IMR-90 (cell line): ENCODE measurements at regions not wholly inside any gene's neighbourhood (a gene's known extent, or its start where the extent isn't known, plus 50 kb on each side); places are given as distances from the start of the nearest gene placed in this dataset.

Experiments
- ATAC-seq: fragments of 200-7000 bp; cut with Tn5 transposase; 2 replicates; pipeline ENCODE4 v1.9.1; 2020; ENCODE audit warnings: low read depth, mild to moderate bottlenecking, moderate library complexity
- BruUV-seq: library from RNA; stranded (reverse); fragments of 400-500 nt; replicated peaks from 2 replicates; lab custom pipeline; 2021; lab: Mats Ljungman, UMichigan
- CTCF ChIA-PET: fragments of 300-600 bp; formaldehyde crosslinking; extraction: SDS; loops from one replicate; lab custom pipeline; 2021; ENCODE audit warnings: antibody characterized with exemption; lab: Yijun Ruan, JAX
- POLR2A ChIA-PET: fragments of 300-600 bp; sonication (Branson Sonifier 250); formaldehyde crosslinking; loops from one replicate; lab custom pipeline; 2022; ENCODE audit warnings: antibody characterized with exemption; ENCODE audit not compliant: unreplicated experiment; lab: Charles Lee
- DNase-seq: peaks from one replicate; pipeline ENCODE4 v3.0.0; 2013
- H2AFZ ChIP-seq: replicated peaks from 2 replicates; pipeline ENCODE3; 2013; ENCODE audit warnings: low read length, mild to moderate bottlenecking; ENCODE audit not compliant: poor library complexity
- H2AK5ac ChIP-seq: 2 replicates; pipeline ENCODE4 v1.6.1; 2013; ENCODE audit warnings: low read depth, low read length, inconsistent platforms
- H2AK9ac ChIP-seq: replicated peaks from 2 replicates; pipeline ENCODE3; 2013; ENCODE audit warnings: mild to moderate bottlenecking, low read depth, low read length, moderate library complexity; ENCODE audit not compliant: poor library complexity
- H2BK120ac ChIP-seq: 2 replicates; pipeline ENCODE4 v1.6.1; 2013; ENCODE audit warnings: low read depth, low read length, inconsistent platforms
- H2BK15ac ChIP-seq: 3 replicates; pipeline ENCODE4 v1.6.1; 2013; ENCODE audit warnings: low read depth, low read length, inconsistent platforms
- H2BK20ac ChIP-seq: 2 replicates; pipeline ENCODE4 v1.6.1; 2013; ENCODE audit warnings: low read depth, mild to moderate bottlenecking, inconsistent platforms, low read length, moderate library complexity
- H2BK5ac ChIP-seq: 2 replicates; pipeline ENCODE4 v1.6.1; 2013; ENCODE audit warnings: mild to moderate bottlenecking, low read depth, low read length, inconsistent platforms; ENCODE audit not compliant: poor library complexity, severe bottlenecking
- H3K14ac ChIP-seq: replicated peaks from 2 replicates; pipeline ENCODE4 v1.6.1; 2013; ENCODE audit warnings: low read depth, low read length, inconsistent platforms
- H3K18ac ChIP-seq: 2 replicates; pipeline ENCODE4 v1.6.1; 2013; ENCODE audit warnings: low read depth, low read length, control low read depth
- H3K23ac ChIP-seq: 2 replicates; pipeline ENCODE4 v1.6.1; 2013; ENCODE audit warnings: low read depth, low read length, inconsistent platforms
- H3K27ac ChIP-seq: 2 replicates; pipeline ENCODE4 v1.5.1; 2013; ENCODE audit warnings: mild to moderate bottlenecking, control low read depth, low read length; ENCODE audit not compliant: insufficient read depth
- H3K27me3 ChIP-seq: 2 replicates; pipeline ENCODE4 v1.6.1; 2013; ENCODE audit warnings: low read length; ENCODE audit not compliant: control insufficient read depth, insufficient read depth
- H3K36me3 ChIP-seq: 2 replicates; pipeline ENCODE4 v1.6.1; 2013; ENCODE audit warnings: low read length, mixed read lengths; ENCODE audit not compliant: control insufficient read depth, insufficient read depth
- H3K4ac ChIP-seq: 2 replicates; pipeline ENCODE4 v1.6.1; 2013; ENCODE audit warnings: low read depth, low read length, inconsistent platforms
- H3K4me1 ChIP-seq: 2 replicates; pipeline ENCODE4 v1.6.1; 2013; ENCODE audit warnings: low read length, mixed read lengths; ENCODE audit not compliant: control insufficient read depth, insufficient read depth
- H3K4me2 ChIP-seq: 2 replicates; pipeline ENCODE4 v1.6.1; 2013; ENCODE audit warnings: low read depth, mild to moderate bottlenecking, control low read depth, low read length, moderate library complexity
- H3K4me3 ChIP-seq: 2 replicates; pipeline ENCODE4 v1.5.1; 2013; ENCODE audit warnings: low read depth, mild to moderate bottlenecking, control low read depth, low read length, moderate library complexity; ENCODE audit not compliant: insufficient read depth
- H3K56ac ChIP-seq: 2 replicates; pipeline ENCODE4 v1.6.1; 2013; ENCODE audit warnings: low read length, inconsistent platforms; ENCODE audit not compliant: insufficient read depth; ENCODE audit errors: extremely low read depth
- H3K79me1 ChIP-seq, 2 experiments: 2 replicates each; pipeline ENCODE4 v1.6.1; 2013; ENCODE audit warnings: low read length in 2 of 2, inconsistent platforms in 1 of 2, low read depth in 1 of 2
- H3K9ac ChIP-seq: 2 replicates; pipeline ENCODE4 v1.6.1; 2013; ENCODE audit warnings: low read depth, low read length, control low read depth
- H3K9me1 ChIP-seq: 2 replicates; pipeline ENCODE4 v1.6.1; 2013; ENCODE audit warnings: low read length, inconsistent platforms; ENCODE audit not compliant: insufficient read depth
- H3K9me3 ChIP-seq: 2 replicates; pipeline ENCODE4 v1.6.1; 2013; ENCODE audit warnings: low read length; ENCODE audit not compliant: control insufficient read depth, insufficient read depth
- H4K20me1 ChIP-seq: 2 replicates; pipeline ENCODE4 v1.6.1; 2013; ENCODE audit warnings: low read length, inconsistent platforms; ENCODE audit not compliant: insufficient read depth
- H4K5ac ChIP-seq: 2 replicates; pipeline ENCODE4 v1.6.1; 2013; ENCODE audit warnings: mild to moderate bottlenecking, low read depth, low read length, control low read depth
- H4K8ac ChIP-seq, 2 experiments: 2 replicates each; pipeline ENCODE4 v1.6.1; 2013; ENCODE audit warnings: low read depth in 2 of 2, low read length in 2 of 2, control low read depth in 1 of 2, inconsistent platforms in 1 of 2
- H4K91ac ChIP-seq: 2 replicates; pipeline ENCODE4 v1.6.1; 2013; ENCODE audit warnings: low read depth, low read length, inconsistent platforms; ENCODE audit not compliant: insufficient read depth
- CEBPB ChIP-seq: IDR thresholded peaks from 2 replicates; pipeline ENCODE4 v1.6.1; 2012; ENCODE audit warnings: low read depth, low read length, improper control_type of control experiment
- MAFK ChIP-seq: IDR thresholded peaks from 2 replicates; pipeline ENCODE4 v1.6.1; 2012; ENCODE audit warnings: low read depth, low read length, improper control_type of control experiment
- MAZ ChIP-seq: IDR thresholded peaks from 2 replicates; pipeline ENCODE4 v1.6.1; 2012; ENCODE audit warnings: low read depth, mild to moderate bottlenecking, low read length, improper control_type of control experiment, moderate library complexity, borderline replicate concordance
- POLR2A ChIP-seq: IDR thresholded peaks from 2 replicates; pipeline ENCODE4 v1.6.1; 2012; ENCODE audit warnings: mild to moderate bottlenecking, low read depth, low read length
- RFX5 ChIP-seq: IDR thresholded peaks from 2 replicates; pipeline ENCODE4 v1.8.0; 2012; ENCODE audit warnings: low read depth, mild to moderate bottlenecking, low read length, moderate library complexity
- SMC3 ChIP-seq: fragments of 150-350 bp; IDR thresholded peaks from 2 replicates; pipeline ENCODE4 v1.6.1; 2016; ENCODE audit warnings: low read depth, mild to moderate bottlenecking, antibody characterized with exemption, low read length, moderate library complexity
- WGBS, 2 experiments: methylation state at CpG; one replicate each; pipeline versions ENCODE4 v1.1.5 to v1.1.7; 2013; ENCODE audit warnings: missing lambda C conversion rate in 2 of 2; ENCODE audit not compliant: insufficient read length in 1 of 2; ENCODE audit errors: extremely low coverage in 2 of 2; 5-methylcytosine and 5-hydroxymethylcytosine counted together
- dilution Hi-C: fragments of 300-500 bp; cut with HindIII; formaldehyde crosslinking; loops from one replicate; pipeline ENCODE4 v1.14.3; 2018; ENCODE audit warnings: low sequenced_read_pairs; ENCODE audit not compliant: unreplicated experiment
- in situ Hi-C: fragments of 300-500 bp; cut with MboI; formaldehyde crosslinking; loops from 3 replicates; pipeline ENCODE4 v1.14.3; 2019; ENCODE audit warnings: low sequenced_read_pairs, inconsistent platforms, mixed read lengths
- intact Hi-C: fragments of 100-400 bp; cut with micrococcal nuclease; formaldehyde crosslinking; loops from 2 replicates; pipeline ENCODE4 v1.10.0; 2022
- TF ChIP-seq, protein P1 (sequence below): fragments of 150-350 bp; IDR thresholded peaks from 2 replicates; pipeline ENCODE4 v1.6.1; 2017; ENCODE audit warnings: mild to moderate bottlenecking, antibody characterized with exemption, low read length, low read depth
- TF ChIP-seq, protein P2 (sequence below): conservative IDR thresholded peaks from 2 replicates; pipeline ENCODE4 v1.5.1; 2012; ENCODE audit warnings: mild to moderate bottlenecking, low read depth, low read length, improper control_type of control experiment
- TF ChIP-seq, protein P3 (sequence below): fragments of 150-350 bp; IDR thresholded peaks from 2 replicates; pipeline ENCODE4 v1.6.1; 2016; ENCODE audit warnings: low read depth, mild to moderate bottlenecking, low read length, moderate library complexity, borderline replicate concordance

DNA sequence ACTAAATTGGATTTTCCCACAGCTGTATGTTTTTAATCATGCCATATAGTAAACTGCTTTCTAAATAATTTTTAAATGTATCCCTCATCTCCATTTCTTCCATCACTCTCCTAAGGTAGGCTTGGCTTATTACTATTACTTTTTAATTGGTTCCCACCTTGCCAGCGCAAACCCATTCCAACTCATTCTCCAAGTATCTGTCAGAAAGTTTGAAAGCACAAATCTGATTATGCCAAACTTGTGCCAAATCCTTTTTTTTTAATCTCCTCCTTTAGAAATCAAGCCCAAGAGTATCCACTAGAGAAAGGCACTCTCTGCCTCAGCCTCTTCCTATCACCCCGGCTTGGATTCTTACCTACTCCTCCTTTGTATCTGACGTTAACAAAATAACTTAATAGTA is 784.5 kb downstream of the TBL1XR1 start:
- H3K9me1 ChIP-seq, result no peaks in the 10 kb centered on the region
- H3K4me1 ChIP-seq, result no peaks in the 10 kb centered on the region
- H3K14ac ChIP-seq, result no peak overlapping the region
- no peak for DNase-seq
- no peak overlapping the region for H4K8ac ChIP-seq
- no peaks in the 10 kb centered on the region for H3K36me3 ChIP-seq
- ChIA-PET POLR2A (no interaction called here), CTCF (interaction anchor here (1.7 kb wide), 1 partner anchor 18 kb away, joined by 3 read pairs; no protein-coding TSS in a partner anchor)
- no peak overlapping the region for H3K56ac ChIP-seq
- H3K4ac ChIP-seq, result no peak overlapping the region
- no peaks in the 10 kb centered on the region for H3K27me3 ChIP-seq
- TF ChIP-seq MAZ (no peak), SMC3 (no peak), POLR2A (no peak), CEBPB (no peak), MAFK (no peak), RFX5 (no peak)
- TF ChIP-seq, protein P1, sequence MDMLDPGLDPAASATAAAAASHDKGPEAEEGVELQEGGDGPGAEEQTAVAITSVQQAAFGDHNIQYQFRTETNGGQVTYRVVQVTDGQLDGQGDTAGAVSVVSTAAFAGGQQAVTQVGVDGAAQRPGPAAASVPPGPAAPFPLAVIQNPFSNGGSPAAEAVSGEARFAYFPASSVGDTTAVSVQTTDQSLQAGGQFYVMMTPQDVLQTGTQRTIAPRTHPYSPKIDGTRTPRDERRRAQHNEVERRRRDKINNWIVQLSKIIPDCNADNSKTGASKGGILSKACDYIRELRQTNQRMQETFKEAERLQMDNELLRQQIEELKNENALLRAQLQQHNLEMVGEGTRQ, result no peak
- TF ChIP-seq, protein P2, sequence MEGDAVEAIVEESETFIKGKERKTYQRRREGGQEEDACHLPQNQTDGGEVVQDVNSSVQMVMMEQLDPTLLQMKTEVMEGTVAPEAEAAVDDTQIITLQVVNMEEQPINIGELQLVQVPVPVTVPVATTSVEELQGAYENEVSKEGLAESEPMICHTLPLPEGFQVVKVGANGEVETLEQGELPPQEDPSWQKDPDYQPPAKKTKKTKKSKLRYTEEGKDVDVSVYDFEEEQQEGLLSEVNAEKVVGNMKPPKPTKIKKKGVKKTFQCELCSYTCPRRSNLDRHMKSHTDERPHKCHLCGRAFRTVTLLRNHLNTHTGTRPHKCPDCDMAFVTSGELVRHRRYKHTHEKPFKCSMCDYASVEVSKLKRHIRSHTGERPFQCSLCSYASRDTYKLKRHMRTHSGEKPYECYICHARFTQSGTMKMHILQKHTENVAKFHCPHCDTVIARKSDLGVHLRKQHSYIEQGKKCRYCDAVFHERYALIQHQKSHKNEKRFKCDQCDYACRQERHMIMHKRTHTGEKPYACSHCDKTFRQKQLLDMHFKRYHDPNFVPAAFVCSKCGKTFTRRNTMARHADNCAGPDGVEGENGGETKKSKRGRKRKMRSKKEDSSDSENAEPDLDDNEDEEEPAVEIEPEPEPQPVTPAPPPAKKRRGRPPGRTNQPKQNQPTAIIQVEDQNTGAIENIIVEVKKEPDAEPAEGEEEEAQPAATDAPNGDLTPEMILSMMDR, result no peak
- TF ChIP-seq, protein P3, sequence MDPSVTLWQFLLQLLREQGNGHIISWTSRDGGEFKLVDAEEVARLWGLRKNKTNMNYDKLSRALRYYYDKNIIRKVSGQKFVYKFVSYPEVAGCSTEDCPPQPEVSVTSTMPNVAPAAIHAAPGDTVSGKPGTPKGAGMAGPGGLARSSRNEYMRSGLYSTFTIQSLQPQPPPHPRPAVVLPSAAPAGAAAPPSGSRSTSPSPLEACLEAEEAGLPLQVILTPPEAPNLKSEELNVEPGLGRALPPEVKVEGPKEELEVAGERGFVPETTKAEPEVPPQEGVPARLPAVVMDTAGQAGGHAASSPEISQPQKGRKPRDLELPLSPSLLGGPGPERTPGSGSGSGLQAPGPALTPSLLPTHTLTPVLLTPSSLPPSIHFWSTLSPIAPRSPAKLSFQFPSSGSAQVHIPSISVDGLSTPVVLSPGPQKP, result no peak
- H3K79me1 ChIP-seq, result no peaks in the 10 kb centered on the region
- H3K4me2 ChIP-seq, result no peak overlapping the region
- no peak overlapping the region for H2AFZ ChIP-seq
- H3K9ac ChIP-seq, result no peak overlapping the region
- no peak overlapping the region for H2AK5ac ChIP-seq
- no peak overlapping the region for H3K18ac ChIP-seq
- in situ Hi-C loops, result no loop called here
- 67% methylated on average over 1 of the region's 3 CpGs; no CpG with 5 or more reads in 1 of the 2 experiments for WGBS, 2 experiments
- H4K91ac ChIP-seq, result no peak overlapping the region
- BruUV-seq, result no TSS peak
- H2AK9ac ChIP-seq, result no peak overlapping the region
- H3K4me3 ChIP-seq, result no peak overlapping the region
- no peak overlapping the region for H4K5ac ChIP-seq
- no peak overlapping the region for H2BK20ac ChIP-seq
- ATAC-seq, result no peak
- no peak overlapping the region for H3K23ac ChIP-seq
- H2BK15ac ChIP-seq, result no peak overlapping the region
- H4K20me1 ChIP-seq, result no peaks in the 10 kb centered on the region
- intact Hi-C loops, result no loop called here
- dilution Hi-C loops, result no loop called here
- H3K9me3 ChIP-seq, result no peaks in the 10 kb centered on the region
- no peak overlapping the region for H3K27ac ChIP-seq
- no peak overlapping the region for H2BK120ac ChIP-seq
- H2BK5ac ChIP-seq, result no peak overlapping the region
